ENCODE measurements at regions not wholly inside any gene's neighbourhood (a gene's known extent, or its start where the extent isn't known, plus 50 kb on each side); places are given as distances from the start of the nearest gene placed in this dataset.
"Not testable (repeated sequence)": the region's sequence is repeated elsewhere in the genome, so short reads cannot be mapped to it uniquely, and the experiment has no call there.

GRCh38 chr3:90184861-90185260, 1077.4 kb downstream of the EPHA3 start:
- TF ChIP-seq CTCF (IDR thresholded peaks at IDR 0.05; ENCODE audit: low read depth, low read length, missing control alignments) = no peak
- H3K4me3 ChIP-seq (replicated peaks; ENCODE audit: low read depth, low read length) = no peak overlapping the region
- no peak for DNase-seq (ENCODE audit: extremely low read depth, low read depth)

GRCh38 chr3:90197383-90197782, 1090.0 kb downstream of the EPHA3 start:
- H3K4me3 ChIP-seq (replicated peaks; ENCODE audit: low read depth, low read length) = not testable (repeated sequence)

GRCh38 chr3:90202931-90203330, 1095.5 kb downstream of the EPHA3 start:
- not testable (repeated sequence) for H3K4me3 ChIP-seq (replicated peaks; ENCODE audit: low read depth, low read length); DNase-seq (ENCODE audit: extremely low read depth, low read depth)

More at GRCh38 chr3:90197383-90197782, 1090.0 kb downstream of the EPHA3 start:
- not testable (repeated sequence) for DNase-seq (ENCODE audit: extremely low read depth, low read depth)

- H3K4me3 ChIP-seq (replicated peaks; ENCODE audit: low read depth, low read length); DNase-seq (ENCODE audit: extremely low read depth, low read depth): not testable (repeated sequence)
Measured at GRCh38 chr3:90206482-90206881, 1099.1 kb downstream of the EPHA3 start.

- not testable (repeated sequence) for DNase-seq (ENCODE audit: extremely low read depth, low read depth); H3K4me3 ChIP-seq (replicated peaks; ENCODE audit: low read depth, low read length)
Measured at GRCh38 chr3:90207353-90208097, 1100.1 kb downstream of the EPHA3 start.

- H3K4me3 ChIP-seq (replicated peaks; ENCODE audit: low read depth, low read length) = no peak overlapping the region
- no peak for TF ChIP-seq CTCF (IDR thresholded peaks at IDR 0.05; ENCODE audit: low read depth, low read length, missing control alignments)
- no peak for DNase-seq (ENCODE audit: extremely low read depth, low read depth)
Measured at GRCh38 chr3:90221900-90222299, 1114.5 kb downstream of the EPHA3 start.

GRCh38 chr3:90241481-90241880, 1134.1 kb downstream of the EPHA3 start:
- DNase-seq (ENCODE audit: extremely low read depth, low read depth) = no peak
- no peak for TF ChIP-seq CTCF (IDR thresholded peaks at IDR 0.05; ENCODE audit: low read depth, low read length, missing control alignments)
- no peak overlapping the region for H3K4me3 ChIP-seq (replicated peaks; ENCODE audit: low read depth, low read length)

DNA sequence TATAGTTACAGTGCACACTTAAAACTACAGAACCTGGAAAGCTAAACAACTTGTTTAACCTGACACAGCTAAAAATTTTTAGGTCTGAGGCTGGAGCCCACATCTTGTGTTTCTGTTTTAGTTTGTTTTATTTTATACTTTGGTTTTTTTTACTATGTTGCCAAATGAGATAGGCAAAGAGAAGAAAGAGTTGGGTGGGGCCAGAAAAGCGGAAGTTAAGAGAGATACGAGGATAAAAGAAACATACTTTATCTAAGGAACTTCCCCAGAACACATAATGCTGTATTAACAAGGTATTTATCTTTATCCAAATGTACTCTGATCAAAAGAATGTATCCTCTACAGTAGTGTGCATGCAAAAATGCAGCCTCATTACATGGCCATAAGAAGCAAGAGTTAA, 1145.7 kb downstream of the EPHA3 start:
- DNase-seq (ENCODE audit: extremely low read depth, low read depth) = no peak
- no peak for TF ChIP-seq CTCF (IDR thresholded peaks at IDR 0.05; ENCODE audit: low read depth, low read length, missing control alignments)
- no peak overlapping the region for H3K4me3 ChIP-seq (replicated peaks; ENCODE audit: low read depth, low read length)
